ENCODE measurements at regions not wholly inside any gene's neighbourhood (a gene's known extent, or its start where the extent isn't known, plus 50 kb on each side); places are given as distances from the start of the nearest gene placed in this dataset.

DNA sequence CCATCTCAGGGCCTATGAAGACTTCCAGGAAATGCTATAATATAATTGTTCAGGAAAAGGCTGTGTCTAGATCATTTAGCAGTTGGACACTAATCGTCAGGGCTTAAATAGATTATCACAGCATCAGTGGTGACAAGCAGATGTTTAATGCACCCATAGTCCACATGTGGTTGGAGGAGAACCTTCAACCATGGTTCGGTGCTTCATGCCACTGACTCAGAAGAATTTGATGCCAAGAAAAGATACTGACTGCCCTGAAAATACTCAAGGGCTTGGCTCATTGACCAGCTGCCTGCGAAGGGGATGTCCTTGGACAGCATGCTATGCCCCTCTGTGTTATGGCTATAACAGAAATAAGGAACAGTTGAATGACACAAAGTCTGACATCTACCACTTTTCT, 175.7 kb downstream of the HHIPL2 start:
- H3K27ac Mint-ChIP-seq, result no peak overlapping the region
- H3K4me3 Mint-ChIP-seq (ENCODE audit: low read depth), result no peak overlapping the region
- peaks cover 16% of the 10 kb centered on the region for H3K4me1 Mint-ChIP-seq (ENCODE audit: low read depth)

GRCh38 chr1:222370913-222371675, 176.8 kb downstream of the HHIPL2 start:
- TF ChIP-seq, protein P1, sequence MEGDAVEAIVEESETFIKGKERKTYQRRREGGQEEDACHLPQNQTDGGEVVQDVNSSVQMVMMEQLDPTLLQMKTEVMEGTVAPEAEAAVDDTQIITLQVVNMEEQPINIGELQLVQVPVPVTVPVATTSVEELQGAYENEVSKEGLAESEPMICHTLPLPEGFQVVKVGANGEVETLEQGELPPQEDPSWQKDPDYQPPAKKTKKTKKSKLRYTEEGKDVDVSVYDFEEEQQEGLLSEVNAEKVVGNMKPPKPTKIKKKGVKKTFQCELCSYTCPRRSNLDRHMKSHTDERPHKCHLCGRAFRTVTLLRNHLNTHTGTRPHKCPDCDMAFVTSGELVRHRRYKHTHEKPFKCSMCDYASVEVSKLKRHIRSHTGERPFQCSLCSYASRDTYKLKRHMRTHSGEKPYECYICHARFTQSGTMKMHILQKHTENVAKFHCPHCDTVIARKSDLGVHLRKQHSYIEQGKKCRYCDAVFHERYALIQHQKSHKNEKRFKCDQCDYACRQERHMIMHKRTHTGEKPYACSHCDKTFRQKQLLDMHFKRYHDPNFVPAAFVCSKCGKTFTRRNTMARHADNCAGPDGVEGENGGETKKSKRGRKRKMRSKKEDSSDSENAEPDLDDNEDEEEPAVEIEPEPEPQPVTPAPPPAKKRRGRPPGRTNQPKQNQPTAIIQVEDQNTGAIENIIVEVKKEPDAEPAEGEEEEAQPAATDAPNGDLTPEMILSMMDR (IDR thresholded peaks at IDR 0.05; ENCODE audit: unreplicated experiment), result no peak
- DNase-seq (ENCODE audit: low spot score, unreplicated experiment), result no peak
- H3K9me3 Mint-ChIP-seq (ENCODE audit: low read depth), result no peaks in the 10 kb centered on the region
- no peak overlapping the region for H3K27ac Mint-ChIP-seq
- no peak overlapping the region for H3K4me3 Mint-ChIP-seq (ENCODE audit: low read depth)
- peaks cover 16% of the 10 kb centered on the region for H3K4me1 Mint-ChIP-seq (ENCODE audit: low read depth)
- H3K27me3 Mint-ChIP-seq, result no peaks in the 10 kb centered on the region
- H3K36me3 Mint-ChIP-seq (ENCODE audit: insufficient read depth), result no peaks in the 10 kb centered on the region

More for the DNA sequence above, 175.7 kb downstream of the HHIPL2 start:
- TF ChIP-seq, protein P1 (IDR thresholded peaks at IDR 0.05; ENCODE audit: unreplicated experiment), result no peak
- H3K36me3 Mint-ChIP-seq (ENCODE audit: insufficient read depth), result no peaks in the 10 kb centered on the region
- no peak for DNase-seq (ENCODE audit: low spot score, unreplicated experiment)
- H3K9me3 Mint-ChIP-seq (ENCODE audit: low read depth), result no peaks in the 10 kb centered on the region
- H3K27me3 Mint-ChIP-seq, result no peaks in the 10 kb centered on the region

GRCh38 chr1:222370081-222370912, 177.6 kb downstream of the HHIPL2 start:
- TF ChIP-seq, protein P1 (IDR thresholded peaks at IDR 0.05; ENCODE audit: unreplicated experiment), result no peak
- no peaks in the 10 kb centered on the region for H3K36me3 Mint-ChIP-seq (ENCODE audit: insufficient read depth)
- H3K4me3 Mint-ChIP-seq (ENCODE audit: low read depth), result no peak overlapping the region
- peaks cover 16% of the 10 kb centered on the region for H3K4me1 Mint-ChIP-seq (ENCODE audit: low read depth)
- H3K27me3 Mint-ChIP-seq, result no peaks in the 10 kb centered on the region
- H3K9me3 Mint-ChIP-seq (ENCODE audit: low read depth), result no peaks in the 10 kb centered on the region
- no peak for DNase-seq (ENCODE audit: low spot score, unreplicated experiment)
- no peak overlapping the region for H3K27ac Mint-ChIP-seq

DNA sequence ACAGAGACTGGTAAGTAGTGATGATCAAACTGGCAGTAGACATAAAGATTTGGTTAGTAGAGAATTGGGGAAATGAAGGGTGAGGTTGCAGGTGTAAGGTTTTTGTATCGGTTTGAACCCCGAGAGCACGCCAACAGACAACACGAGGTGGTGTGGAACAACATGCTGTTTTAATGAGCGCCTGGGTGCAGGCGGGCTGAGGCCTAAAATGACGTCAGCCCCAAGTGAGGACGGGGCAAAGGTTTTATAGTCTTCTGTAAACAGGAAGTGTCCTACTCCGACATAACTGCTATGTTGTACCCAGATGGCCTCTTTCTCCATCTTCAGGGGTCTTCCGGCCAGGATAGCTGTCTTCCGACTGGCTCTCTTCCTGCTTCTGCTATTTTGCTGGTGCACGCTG, 178.8 kb downstream of the HHIPL2 start:
- Mint-ChIP-seq H3K36me3 (ENCODE audit: insufficient read depth) (no peaks in the 10 kb centered on the region), H3K4me1 (ENCODE audit: low read depth) (peaks cover 8% of the 10 kb centered on the region), H3K27me3 (no peaks in the 10 kb centered on the region), H3K4me3 (ENCODE audit: low read depth) (no peak overlapping the region), H3K27ac (no peak overlapping the region), H3K9me3 (ENCODE audit: low read depth) (no peaks in the 10 kb centered on the region)
- DNase-seq (ENCODE audit: low spot score, unreplicated experiment), result no peak
- TF ChIP-seq, protein P1 (IDR thresholded peaks at IDR 0.05; ENCODE audit: unreplicated experiment), result no peak

DNA sequence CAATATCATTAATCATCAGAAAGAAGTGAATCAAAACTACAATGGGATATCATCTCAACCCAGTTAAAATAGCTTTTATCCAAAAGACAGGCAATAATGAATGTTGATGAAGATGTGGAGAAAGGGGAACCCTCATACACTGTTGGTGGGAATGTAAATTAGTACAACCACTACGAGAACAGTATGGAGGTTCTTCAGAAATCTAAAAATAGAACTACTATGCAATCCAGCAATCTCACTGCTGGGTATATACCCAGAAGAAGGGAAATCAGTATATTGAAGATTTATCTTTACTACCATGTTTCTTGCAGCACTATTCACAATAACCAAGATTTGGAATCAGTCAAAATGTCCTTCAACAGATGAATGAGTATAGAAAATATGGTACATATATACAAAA, 189.8 kb downstream of the HHIPL2 start:
- H3K9me3 Mint-ChIP-seq (ENCODE audit: low read depth), result peaks cover 16% of the 10 kb centered on the region
- no peaks in the 10 kb centered on the region for H3K27me3 Mint-ChIP-seq
- H3K27ac Mint-ChIP-seq, result no peak overlapping the region
- no peaks in the 10 kb centered on the region for H3K4me1 Mint-ChIP-seq (ENCODE audit: low read depth)
- TF ChIP-seq, protein P1 (IDR thresholded peaks at IDR 0.05; ENCODE audit: unreplicated experiment), result no peak
- H3K4me3 Mint-ChIP-seq (ENCODE audit: low read depth), result no peak overlapping the region
- H3K36me3 Mint-ChIP-seq (ENCODE audit: insufficient read depth), result no peaks in the 10 kb centered on the region
- DNase-seq (ENCODE audit: low spot score, unreplicated experiment), result no peak
